Stimulated activated CD8-positive, alpha-beta memory T cell treated with anti-CD3 and anti-CD28 coated beads, Interleukin-15, amount 100 ng/mL, for 48 hours (primary cell): ENCODE measurements at regions not wholly inside any gene's neighbourhood (a gene's known extent, or its start where the extent isn't known, plus 50 kb on each side); places are given as distances from the start of the nearest gene placed in this dataset.

Source experiments
- DNase-seq, 2 donors: peaks; one replicate each; pipeline ENCODE4 v3.0.0-alpha.2; 2020; ENCODE audit warnings: low read depth in 2 of 2

DNA sequence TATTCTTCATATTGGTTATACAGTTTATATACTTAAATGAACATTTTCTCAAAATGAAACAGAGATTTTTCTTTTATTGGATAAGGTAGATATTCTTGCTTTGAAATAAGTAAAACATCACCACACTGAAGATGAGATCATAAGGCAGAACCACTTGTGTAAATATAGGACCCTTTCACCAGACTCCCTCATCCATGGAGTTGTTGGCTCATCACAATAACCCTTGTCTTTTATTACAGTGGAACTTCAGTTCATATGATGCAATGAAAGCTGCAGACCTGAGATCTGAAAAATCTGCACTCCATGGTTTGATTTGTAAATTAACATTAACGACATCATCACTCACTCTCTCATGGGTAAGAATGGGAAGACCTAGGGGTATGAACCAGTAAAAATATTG, 51.9 kb upstream of the DBX2 start:
- DNase-seq: no peak

DNA sequence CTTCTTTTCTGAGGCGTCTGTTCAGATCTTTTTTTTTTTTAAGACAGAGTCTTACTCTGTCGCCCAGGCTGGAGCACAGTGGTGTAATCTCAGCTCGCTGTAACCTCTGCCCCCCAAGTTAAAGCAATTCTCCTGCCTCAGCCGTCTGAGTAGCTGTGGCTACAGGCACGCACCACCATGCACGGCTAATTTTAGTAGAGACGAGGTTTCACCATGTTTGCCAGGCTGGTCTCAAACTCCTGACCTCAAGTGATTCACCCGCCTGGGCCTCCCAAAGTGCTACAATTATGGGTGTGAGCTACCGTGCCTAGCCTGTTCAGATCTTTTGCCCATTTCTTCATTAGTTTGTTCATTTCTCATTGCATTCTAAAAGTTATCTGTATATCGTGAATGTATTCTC, 55.1 kb upstream of the DBX2 start:
- DNase-seq: no peak

DNA sequence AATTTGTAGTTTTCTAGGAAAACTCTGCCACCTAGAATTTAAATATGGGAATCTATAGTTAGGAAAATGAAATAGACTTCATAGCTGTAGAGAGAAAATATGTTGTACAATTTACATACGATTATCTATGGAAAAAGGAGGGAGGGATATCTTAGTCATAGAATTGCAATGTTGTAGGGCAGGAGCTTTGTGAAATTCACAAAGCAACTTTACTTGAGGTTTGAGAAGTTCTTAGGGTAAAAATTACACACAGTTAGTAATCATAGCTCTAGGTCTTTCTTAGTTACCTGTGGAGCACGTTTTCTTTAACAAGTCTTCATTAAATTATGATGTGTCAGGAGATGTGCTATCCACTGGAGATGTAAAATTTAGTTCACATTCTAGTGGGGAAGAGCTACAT, 61.4 kb upstream of the DBX2 start:
- no peak for DNase-seq

DNA sequence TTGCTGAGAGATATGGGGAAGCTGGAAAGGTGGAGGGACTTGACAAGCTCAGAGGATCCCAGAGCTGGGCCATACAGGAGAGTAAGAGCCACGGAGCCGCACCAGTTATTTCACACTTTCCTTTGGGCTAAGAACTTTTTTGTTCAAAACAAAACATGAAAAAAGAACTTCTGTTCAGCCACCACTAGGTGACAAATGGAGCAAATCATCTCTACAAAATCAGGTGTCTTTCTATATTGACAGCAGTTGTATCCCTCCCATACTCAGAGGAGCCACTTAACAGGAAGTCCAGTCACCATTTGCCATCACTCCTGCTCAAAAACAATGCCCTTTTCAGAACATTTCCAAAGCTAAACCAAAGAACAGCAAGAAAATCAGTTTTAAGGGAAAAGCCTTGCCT, 70.3 kb upstream of the DBX2 start:
- no peak for DNase-seq

DNA sequence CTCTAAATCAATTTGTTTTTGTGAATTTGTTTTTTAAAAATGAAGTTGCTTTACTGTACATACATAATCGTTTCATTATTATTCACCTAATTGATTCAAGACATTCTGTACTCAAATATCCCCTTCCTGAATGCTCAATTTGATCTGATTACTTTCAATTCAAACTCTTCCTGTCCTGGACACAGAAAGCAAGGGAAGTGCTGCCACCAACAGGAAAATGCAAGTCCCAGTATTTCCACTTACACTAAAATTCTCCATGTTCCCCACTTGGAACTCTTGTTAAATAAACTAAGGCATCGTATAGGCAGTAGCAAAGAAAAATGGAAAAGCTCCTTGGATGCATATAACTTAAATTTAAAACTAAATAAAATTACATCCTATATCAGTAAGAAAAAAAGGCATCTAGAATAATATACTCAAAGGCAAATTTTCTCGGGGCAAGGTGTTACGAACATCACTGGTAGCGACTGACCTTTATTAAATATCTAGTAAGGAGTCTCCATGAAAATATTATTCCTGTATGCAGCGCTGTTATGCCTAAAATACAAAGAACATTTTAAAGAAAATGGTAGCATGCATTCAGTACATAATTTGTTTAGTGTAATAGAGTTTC, 72.0 kb upstream of the DBX2 start:
- DNase-seq: no peak

- no peak for DNase-seq
Measured at GRCh38 chr12:45124485-45125155, 73.7 kb upstream of the DBX2 start.

GRCh38 chr12:45125997-45126396, 75.1 kb upstream of the DBX2 start:
- DNase-seq: no peak

DNA sequence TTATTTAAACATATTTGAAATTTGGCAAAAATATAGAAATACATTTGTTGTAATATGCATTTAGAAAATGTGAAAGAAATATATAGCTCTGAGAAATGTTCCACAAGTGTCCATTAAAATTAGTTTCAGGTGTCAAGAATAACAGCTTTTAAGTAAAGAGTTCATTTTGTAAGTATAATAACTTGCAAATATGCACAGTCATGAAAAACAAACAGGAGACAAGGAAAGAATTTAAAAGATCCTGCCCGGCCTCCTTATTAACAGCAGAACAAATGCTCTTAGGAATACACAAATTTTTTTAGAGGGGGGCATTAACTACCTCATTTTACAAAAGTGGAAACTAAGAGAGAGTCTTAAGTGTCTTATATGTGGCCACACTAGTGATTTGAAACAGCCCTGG, 77.7 kb upstream of the DBX2 start:
- no peak for DNase-seq

DNA sequence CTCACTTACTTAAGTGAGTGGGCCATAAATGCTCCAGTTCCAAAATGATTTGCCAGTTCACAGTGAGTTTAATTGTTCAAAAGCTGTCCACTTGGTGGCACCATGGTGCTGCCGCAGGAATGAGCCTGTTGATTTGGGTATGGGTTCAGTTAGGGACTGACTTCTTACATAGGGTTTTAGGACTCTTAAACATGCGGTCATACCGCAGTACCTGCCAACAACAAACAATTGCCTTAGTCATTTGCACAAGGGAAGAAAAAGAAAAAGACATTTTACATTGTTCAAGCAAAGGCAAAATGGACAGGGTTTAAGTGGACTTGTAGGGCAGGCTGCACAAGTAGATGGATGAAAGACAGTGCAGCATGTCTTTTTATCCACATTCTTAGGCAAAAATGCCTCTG, 80.0 kb upstream of the DBX2 start:
- DNase-seq: peak; percentile 2 to 4

DNA sequence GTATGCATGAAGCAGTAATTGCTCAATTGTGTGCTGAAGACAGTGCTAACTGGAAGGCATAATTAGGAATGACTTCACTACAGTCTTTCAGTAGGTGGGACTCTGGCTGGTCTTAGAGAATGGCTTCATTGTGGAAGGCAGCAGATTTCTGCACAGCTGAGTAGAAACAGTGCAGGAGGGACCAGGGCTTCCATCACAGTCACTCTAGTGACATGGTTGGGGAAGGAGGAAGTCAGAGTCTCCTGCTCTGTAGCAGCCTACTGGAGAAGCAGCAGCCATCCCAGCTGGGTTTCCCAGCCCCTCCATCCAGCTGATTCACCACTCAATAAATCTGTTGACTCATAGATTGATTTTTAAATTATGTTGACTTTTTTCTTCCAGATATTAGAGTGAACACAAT, 80.6 kb upstream of the DBX2 start:
- DNase-seq: no peak

DNA sequence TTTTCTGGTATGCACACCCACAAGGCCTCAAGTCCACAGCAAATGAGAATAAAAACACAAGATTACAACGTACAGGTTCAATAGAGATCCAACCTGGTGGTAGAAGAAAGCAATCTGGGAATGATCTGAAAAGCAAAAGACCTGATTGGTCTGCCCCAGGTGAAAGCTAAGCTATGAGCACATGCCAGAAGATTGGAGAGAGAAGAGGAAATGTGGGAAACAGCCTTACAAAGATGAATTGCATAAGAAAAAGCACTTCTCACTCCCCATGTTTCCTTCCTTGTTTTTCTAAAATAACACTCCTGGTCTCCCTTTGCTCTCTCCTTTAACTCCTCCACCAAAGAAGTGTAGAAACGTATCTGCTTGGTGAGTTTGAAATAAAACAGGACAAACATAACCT, 77.3 kb upstream of the ANO6 start:
- DNase-seq: no peak

GRCh38 chr12:45148006-45148405, 67.9 kb upstream of the ANO6 start:
- DNase-seq: no peak

DNA sequence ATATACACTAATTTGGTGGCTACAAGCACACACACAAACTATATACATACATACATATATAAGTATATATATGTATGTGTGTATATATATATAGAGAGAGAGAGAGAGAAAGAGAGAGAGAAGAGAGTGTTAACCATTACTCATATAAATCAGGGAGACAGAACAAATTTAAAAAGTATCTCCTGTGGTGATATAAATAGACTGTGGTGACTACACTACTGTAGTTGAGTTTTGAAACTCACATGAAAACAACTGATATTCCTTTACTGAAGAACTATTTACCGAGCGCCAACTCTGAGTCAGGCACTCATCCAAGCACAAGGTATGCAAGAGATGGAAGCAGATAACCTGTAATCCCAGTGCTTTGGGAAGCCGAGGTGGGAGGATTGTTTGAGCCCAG, 67.3 kb upstream of the ANO6 start:
- DNase-seq: no peak

GRCh38 chr12:45165284-45165683, 50.6 kb upstream of the ANO6 start:
- DNase-seq: no peak

GRCh38 chr12:45166056-45166455, 49.8 kb upstream of the ANO6 start:
- DNase-seq: no peak
